Mesodermal cell (in vitro differentiated cells): ENCODE measurements at regions not wholly inside any gene's neighbourhood (a gene's known extent, or its start where the extent isn't known, plus 50 kb on each side); places are given as distances from the start of the nearest gene placed in this dataset.

Experiments
- H3K27ac ChIP-seq: 2 replicates; pipeline ENCODE4 v1.7.0; 2013; ENCODE audit warnings: mild to moderate bottlenecking, low read depth, low read length, moderate library complexity; ENCODE audit not compliant: severe bottlenecking
- H3K36me3 ChIP-seq: 2 replicates; pipeline ENCODE4 v1.7.1; 2013; ENCODE audit warnings: mild to moderate bottlenecking, low read length, moderate library complexity; ENCODE audit not compliant: control insufficient read depth, insufficient read depth
- H3K4me1 ChIP-seq: one replicate; pipeline ENCODE4 v1.7.1; 2013; ENCODE audit warnings: mild to moderate bottlenecking, low read length; ENCODE audit not compliant: insufficient read depth, control insufficient read depth, poor library complexity, severe bottlenecking
- H3K4me3 ChIP-seq: 2 replicates; pipeline ENCODE4 v1.7.0; 2013; ENCODE audit warnings: low read length, control low read depth, mild to moderate bottlenecking; ENCODE audit not compliant: insufficient read depth, poor library complexity, severe bottlenecking; ENCODE audit errors: extremely low read depth
- H3K9me3 ChIP-seq: 2 replicates; pipeline ENCODE4 v1.7.1; 2013; ENCODE audit warnings: mild to moderate bottlenecking, low read length, moderate library complexity; ENCODE audit not compliant: control insufficient read depth
- WGBS, 2 experiments: methylation state at CpG; one replicate each; pipeline ENCODE4 v1.1.5; 2013; ENCODE audit warnings: missing lambda C conversion rate in 2 of 2; ENCODE audit not compliant: insufficient coverage in 2 of 2; 5-methylcytosine and 5-hydroxymethylcytosine counted together

GRCh38 chr17:72234985-72235384 lies 114.2 kb downstream of the SOX9 start:
- no peaks in the 10 kb centered on the region for H3K36me3 ChIP-seq
- H3K27ac ChIP-seq, result no peak overlapping the region
- H3K4me3 ChIP-seq, result no peak overlapping the region
- 61 to 81% methylated on average over 3 to 5 of the region's 5 CpGs for WGBS, 2 experiments
- H3K9me3 ChIP-seq, result no peaks in the 10 kb centered on the region
- H3K4me1 ChIP-seq, result no peaks in the 10 kb centered on the region

- H3K36me3 ChIP-seq, result no peaks in the 10 kb centered on the region
- H3K4me1 ChIP-seq, result no peaks in the 10 kb centered on the region
- no peak overlapping the region for H3K4me3 ChIP-seq
- no peak overlapping the region for H3K27ac ChIP-seq
- H3K9me3 ChIP-seq, result no peaks in the 10 kb centered on the region
- WGBS, 2 experiments, result 51 to 67% methylated on average over 10 to 11 of the region's 13 CpGs
Observed at GRCh38 chr17:72236980-72237633, 116.3 kb downstream of the SOX9 start.

GRCh38 chr17:72238157-72238673 lies 117.4 kb downstream of the SOX9 start:
- no peaks in the 10 kb centered on the region for H3K36me3 ChIP-seq
- no peak overlapping the region for H3K4me3 ChIP-seq
- no peaks in the 10 kb centered on the region for H3K9me3 ChIP-seq
- no peaks in the 10 kb centered on the region for H3K4me1 ChIP-seq
- H3K27ac ChIP-seq, result no peak overlapping the region
- WGBS, 2 experiments, result 81 to 88% methylated on average over 4 of the region's 10 CpGs

GRCh38 chr17:72239548-72239947 lies 118.7 kb downstream of the SOX9 start:
- H3K4me1 ChIP-seq, result no peaks in the 10 kb centered on the region
- H3K9me3 ChIP-seq, result peaks cover 5% of the 10 kb centered on the region
- WGBS, 2 experiments, result 91 to 94% methylated on average over 4 of the region's 5 CpGs
- H3K4me3 ChIP-seq, result no peak overlapping the region
- no peak overlapping the region for H3K27ac ChIP-seq
- no peaks in the 10 kb centered on the region for H3K36me3 ChIP-seq

- H3K9me3 ChIP-seq, result peaks cover 5% of the 10 kb centered on the region
- no peak overlapping the region for H3K27ac ChIP-seq
- no peak overlapping the region for H3K4me3 ChIP-seq
- no peaks in the 10 kb centered on the region for H3K4me1 ChIP-seq
- H3K36me3 ChIP-seq, result no peaks in the 10 kb centered on the region
- WGBS, 2 experiments, result 100% methylated on average over 1 of the region's 3 CpGs
Observed at GRCh38 chr17:72240333-72240732, 119.5 kb downstream of the SOX9 start.

- Histone ChIP-seq H3K4me3 (no peak overlapping the region), H3K27ac (no peak overlapping the region), H3K36me3 (no peaks in the 10 kb centered on the region), H3K4me1 (no peaks in the 10 kb centered on the region), H3K9me3 (peaks cover 5% of the 10 kb centered on the region)
- WGBS, 2 experiments, result 91 to 97% methylated on average over 2 to 4 of the region's 4 CpGs
Observed at GRCh38 chr17:72244494-72244893, 123.7 kb downstream of the SOX9 start.

GRCh38 chr17:72244956-72245355 lies 124.1 kb downstream of the SOX9 start:
- peaks cover 5% of the 10 kb centered on the region for H3K9me3 ChIP-seq
- no peaks in the 10 kb centered on the region for H3K36me3 ChIP-seq
- WGBS, 2 experiments, result 92 to 97% methylated on average over 2 of the region's 2 CpGs
- no peak overlapping the region for H3K27ac ChIP-seq
- no peaks in the 10 kb centered on the region for H3K4me1 ChIP-seq
- no peak overlapping the region for H3K4me3 ChIP-seq

GRCh38 chr17:72249441-72249840 lies 128.6 kb downstream of the SOX9 start:
- H3K9me3 ChIP-seq, result peaks cover 1% of the 10 kb centered on the region
- WGBS, 2 experiments, result 88 to 96% methylated on average over 4 to 5 of the region's 5 CpGs
- no peaks in the 10 kb centered on the region for H3K4me1 ChIP-seq
- H3K27ac ChIP-seq, result no peak overlapping the region
- H3K4me3 ChIP-seq, result no peak overlapping the region
- no peaks in the 10 kb centered on the region for H3K36me3 ChIP-seq

- WGBS, 2 experiments, result 100% methylated on average over 1 of the region's 1 CpG; no CpG with 5 or more reads in 1 of the 2 experiments
- no peaks in the 10 kb centered on the region for H3K4me1 ChIP-seq
- no peaks in the 10 kb centered on the region for H3K9me3 ChIP-seq
Observed at GRCh38 chr17:72250206-72250605, 129.4 kb downstream of the SOX9 start.

GRCh38 chr17:72253597-72253996 lies 132.8 kb downstream of the SOX9 start:
- WGBS, 2 experiments, result 86 to 92% methylated on average over 2 to 3 of the region's 3 CpGs
- Histone ChIP-seq H3K27ac (no peak overlapping the region), H3K36me3 (no peaks in the 10 kb centered on the region), H3K4me3 (no peak overlapping the region), H3K4me1 (no peaks in the 10 kb centered on the region), H3K9me3 (no peaks in the 10 kb centered on the region)

More at GRCh38 chr17:72250206-72250605, 129.4 kb downstream of the SOX9 start:
- no peaks in the 10 kb centered on the region for H3K36me3 ChIP-seq
- no peak overlapping the region for H3K4me3 ChIP-seq
- H3K27ac ChIP-seq, result no peak overlapping the region

GRCh38 chr17:72254808-72255449 lies 134.1 kb downstream of the SOX9 start:
- WGBS, 2 experiments, result 87 to 90% methylated on average over 4 of the region's 4 CpGs
- no peaks in the 10 kb centered on the region for H3K36me3 ChIP-seq
- H3K4me1 ChIP-seq, result no peaks in the 10 kb centered on the region
- no peaks in the 10 kb centered on the region for H3K9me3 ChIP-seq
- no peak overlapping the region for H3K4me3 ChIP-seq
- no peak overlapping the region for H3K27ac ChIP-seq
